ENCODE measurements at regions not wholly inside any gene's neighbourhood (a gene's known extent, or its start where the extent isn't known, plus 50 kb on each side); places are given as distances from the start of the nearest gene placed in this dataset.

GRCh38 chr13:111665691-111666095 is 345.3 kb downstream of the TEX29 start:
- TF ChIP-seq, protein P1, sequence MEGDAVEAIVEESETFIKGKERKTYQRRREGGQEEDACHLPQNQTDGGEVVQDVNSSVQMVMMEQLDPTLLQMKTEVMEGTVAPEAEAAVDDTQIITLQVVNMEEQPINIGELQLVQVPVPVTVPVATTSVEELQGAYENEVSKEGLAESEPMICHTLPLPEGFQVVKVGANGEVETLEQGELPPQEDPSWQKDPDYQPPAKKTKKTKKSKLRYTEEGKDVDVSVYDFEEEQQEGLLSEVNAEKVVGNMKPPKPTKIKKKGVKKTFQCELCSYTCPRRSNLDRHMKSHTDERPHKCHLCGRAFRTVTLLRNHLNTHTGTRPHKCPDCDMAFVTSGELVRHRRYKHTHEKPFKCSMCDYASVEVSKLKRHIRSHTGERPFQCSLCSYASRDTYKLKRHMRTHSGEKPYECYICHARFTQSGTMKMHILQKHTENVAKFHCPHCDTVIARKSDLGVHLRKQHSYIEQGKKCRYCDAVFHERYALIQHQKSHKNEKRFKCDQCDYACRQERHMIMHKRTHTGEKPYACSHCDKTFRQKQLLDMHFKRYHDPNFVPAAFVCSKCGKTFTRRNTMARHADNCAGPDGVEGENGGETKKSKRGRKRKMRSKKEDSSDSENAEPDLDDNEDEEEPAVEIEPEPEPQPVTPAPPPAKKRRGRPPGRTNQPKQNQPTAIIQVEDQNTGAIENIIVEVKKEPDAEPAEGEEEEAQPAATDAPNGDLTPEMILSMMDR (IDR thresholded peaks at IDR 0.05): no peak
- TF ChIP-seq EZH2 (IDR thresholded peaks at IDR 0.05) (no peak), EZH2phosphoT487 (IDR thresholded peaks at IDR 0.05) (no peak)
